GM18870 (cell line): ENCODE measurements at regions not wholly inside any gene's neighbourhood (a gene's known extent, or its start where the extent isn't known, plus 50 kb on each side); places are given as distances from the start of the nearest gene placed in this dataset.
"Not testable (repeated sequence)": the region's sequence is repeated elsewhere in the genome, so short reads cannot be mapped to it uniquely, and the experiment has no call there.

ENCODE experiments used
- ATAC-seq: cut with Tn5 transposase; IDR thresholded peaks from one replicate; pipeline ENCODE4 v1.9.1; 2021; ENCODE audit warnings: moderate library complexity; ENCODE audit not compliant: unreplicated experiment

DNA sequence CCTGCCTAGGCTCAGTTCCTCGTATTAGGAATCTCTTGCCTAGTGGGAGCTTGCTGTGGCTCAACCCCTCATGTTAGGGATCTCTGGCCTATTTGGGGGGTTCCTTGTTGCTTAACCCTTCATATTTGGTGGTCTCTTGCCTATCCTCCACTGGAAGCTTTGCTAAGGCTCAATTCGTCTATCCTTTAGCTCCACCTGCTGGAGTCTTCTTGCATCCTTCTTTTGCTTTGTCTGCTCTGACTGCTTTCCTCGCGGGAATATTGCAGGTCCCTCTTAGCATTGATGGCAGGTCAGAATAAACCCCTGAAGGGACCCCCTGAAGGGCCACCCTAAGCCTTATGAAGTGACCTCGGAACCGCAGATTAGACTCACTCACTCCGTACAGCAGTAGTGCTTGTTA, 203.0 kb upstream of the TBX18 start:
- ATAC-seq = no peak

DNA sequence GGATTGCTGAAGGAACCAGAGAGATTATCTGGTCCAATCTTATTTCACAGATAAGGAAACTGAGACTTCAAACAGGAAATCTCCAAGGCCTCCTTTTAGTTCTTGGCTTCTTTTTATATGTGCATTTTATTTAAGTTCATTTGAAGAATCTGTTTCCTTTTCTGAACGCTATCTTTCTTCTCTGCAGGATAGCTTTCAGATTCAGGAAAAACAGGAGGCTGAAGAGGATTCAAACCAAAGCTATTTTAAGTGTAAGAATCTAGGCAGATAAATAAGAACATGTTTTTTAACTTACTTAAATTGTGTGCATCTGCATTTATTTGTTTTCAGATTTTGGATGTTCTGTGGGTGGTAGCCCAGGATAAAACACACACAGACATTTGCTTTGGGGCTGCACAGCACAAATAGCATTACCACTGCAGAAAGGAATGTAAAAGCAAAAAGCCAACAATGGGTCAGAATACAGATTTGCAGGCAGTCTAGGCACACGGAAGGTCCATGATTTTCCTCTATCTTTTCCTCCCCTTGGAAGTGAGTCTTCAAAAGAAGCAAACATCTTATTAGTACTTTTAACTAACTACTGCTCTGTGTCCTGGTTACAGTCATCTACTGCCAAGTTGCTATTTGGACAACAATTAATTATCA, 188.8 kb upstream of the TBX18 start:
- ATAC-seq = no peak

DNA sequence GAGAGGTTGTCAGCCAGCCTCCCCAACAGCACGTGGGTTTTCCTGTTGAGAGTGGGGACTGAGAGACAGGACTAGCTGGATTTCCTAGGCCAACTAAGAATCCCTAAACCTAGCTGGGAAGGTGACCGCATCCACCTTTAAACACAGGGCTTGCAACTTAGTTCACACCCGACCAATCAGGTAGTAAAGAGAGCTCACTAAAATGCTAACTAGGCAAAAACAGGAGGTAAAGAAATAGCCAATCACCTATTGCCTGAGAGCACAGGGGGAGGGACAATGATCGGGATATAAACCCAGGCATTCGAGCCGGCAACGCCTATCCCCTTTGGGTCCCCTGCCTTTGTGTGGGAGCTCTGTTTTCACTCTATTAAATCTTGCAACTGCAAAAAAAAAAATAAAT, 180.5 kb upstream of the TBX18 start:
- not testable (repeated sequence) for ATAC-seq

DNA sequence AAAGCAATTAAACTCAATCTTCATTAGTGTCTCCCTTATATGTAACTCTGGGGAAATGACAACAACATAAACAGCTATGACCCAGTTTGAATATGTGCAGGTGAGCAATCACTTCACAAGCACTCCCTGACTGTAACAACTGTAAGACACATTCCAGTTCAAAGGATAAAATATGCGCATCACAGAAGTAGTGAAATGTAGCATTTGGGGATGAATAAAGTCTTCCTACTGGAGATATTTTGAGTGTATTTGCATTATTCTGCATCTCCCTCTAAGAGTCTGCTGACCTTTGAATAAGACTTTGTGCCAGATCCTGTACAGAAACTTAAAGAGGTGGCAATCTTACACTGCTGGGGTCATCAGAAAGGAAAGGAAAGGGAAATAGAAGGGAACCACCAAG, 179.5 kb upstream of the TBX18 start:
- ATAC-seq = no peak

DNA sequence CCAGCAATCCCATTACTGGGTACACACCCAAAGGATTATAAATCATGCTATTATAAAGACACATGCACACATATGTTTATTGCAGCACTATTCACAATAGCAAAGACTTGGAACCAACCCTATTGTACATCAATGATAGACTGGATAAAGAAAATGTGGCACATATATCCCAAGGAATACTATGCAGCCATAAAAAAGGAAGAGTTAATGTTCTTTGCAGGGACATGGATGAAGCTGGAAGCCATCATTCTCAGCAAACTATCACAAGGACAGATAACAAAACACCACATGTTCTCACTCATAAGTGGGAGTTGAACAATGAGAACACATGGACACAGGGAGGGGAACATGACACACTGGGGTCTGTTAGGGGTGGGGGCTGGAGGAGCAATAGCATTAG, 177.2 kb upstream of the TBX18 start:
- ATAC-seq = not testable (repeated sequence)

DNA sequence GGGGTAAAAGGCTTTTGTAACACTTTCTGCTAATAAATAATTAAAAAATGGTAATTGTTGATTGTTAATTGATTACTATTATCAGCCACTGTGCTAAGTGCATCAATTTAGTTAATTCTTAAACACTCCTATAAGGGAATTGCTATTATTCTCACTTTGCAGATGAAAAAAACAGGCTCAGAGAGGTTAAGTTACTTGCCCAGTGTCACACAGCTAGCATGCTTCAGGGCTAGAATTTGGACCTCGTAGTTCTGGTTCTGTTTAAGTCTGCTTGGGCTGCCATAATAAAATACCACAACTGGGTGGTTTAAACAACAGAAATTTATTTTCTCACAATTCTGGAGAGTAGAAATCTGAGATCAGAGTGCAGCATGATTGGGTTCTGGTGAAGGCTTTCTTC, 164.8 kb upstream of the TBX18 start:
- no peak for ATAC-seq

DNA sequence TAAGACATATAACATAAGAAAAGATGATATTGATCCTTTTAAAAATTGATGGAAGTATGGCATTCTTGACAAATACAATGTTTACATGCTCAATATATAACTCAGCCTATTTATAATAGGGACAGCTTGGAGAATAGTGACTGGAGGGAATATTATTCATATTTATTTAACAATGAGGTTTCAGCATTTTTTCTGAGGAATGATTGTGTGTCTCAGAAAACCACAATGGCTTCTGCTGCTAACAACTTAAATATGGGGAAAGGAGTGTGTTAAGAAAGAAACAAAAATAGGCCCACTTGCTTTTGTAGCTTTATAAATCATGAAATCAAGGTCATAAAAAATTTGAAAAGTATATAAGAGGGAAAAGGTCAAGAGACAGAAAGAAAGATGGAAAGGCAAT, 163.2 kb upstream of the TBX18 start:
- ATAC-seq = no peak

DNA sequence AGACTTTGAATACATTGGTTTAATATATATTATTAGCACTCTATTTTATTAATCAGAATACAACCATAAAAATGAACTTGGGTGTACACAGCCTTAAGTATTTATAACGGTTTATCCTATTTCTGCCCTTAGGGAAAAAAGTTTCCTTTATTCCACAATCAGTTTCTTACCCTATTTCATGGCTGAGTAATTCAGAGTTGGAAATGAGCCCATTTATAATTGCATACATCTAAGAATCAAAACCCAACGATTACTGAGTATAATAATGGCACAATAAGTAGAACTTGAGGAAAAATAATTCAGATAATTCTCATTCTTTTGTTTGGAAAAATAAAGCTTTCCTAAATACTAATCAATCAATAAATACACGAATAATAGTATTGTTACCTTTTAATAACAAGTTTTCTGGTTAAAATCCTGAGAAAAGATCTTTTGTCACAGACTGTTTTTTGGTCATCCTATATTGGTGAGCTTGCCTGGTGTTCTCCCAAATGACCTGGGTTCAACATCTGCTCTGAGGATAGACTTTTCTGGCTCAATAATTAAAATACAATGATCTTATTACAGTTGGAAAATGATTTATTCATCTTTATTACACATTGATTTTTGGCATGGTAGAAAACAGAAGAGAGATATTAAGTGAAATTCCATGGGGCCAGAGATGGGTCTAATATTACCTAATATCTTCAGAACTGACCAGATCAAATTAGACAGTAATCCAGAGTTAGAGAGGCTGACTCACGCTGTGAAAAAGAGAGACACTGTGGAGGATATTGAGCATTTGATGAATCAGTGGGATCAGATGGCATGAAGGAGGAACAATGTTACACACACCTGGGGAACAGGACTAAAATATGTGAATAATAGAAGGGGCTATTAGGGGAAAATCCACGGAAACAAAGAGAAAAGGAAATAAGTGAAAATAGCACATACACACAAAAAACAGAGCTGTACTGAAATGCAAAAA, 162.1 kb upstream of the TBX18 start:
- ATAC-seq = no peak

DNA sequence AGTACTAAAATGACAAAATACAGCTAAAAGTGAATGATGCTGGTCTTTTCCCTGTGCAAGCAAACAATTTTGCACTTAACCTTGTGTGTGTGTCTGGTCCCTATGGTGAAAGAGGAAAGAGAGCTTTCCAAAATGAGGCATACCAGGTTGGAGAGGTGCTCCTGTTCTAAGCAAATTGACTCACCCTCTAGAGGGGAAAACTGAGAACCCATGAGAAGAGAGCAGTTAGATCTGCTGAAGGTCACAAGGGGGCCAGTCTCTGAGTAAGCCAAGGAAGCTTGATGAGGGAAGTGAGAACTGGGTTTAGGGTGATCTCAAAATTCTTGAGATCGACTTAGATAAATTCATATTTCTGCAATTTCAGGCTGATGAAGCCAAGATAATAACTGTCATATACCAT, 157.5 kb upstream of the TBX18 start:
- ATAC-seq = no peak

DNA sequence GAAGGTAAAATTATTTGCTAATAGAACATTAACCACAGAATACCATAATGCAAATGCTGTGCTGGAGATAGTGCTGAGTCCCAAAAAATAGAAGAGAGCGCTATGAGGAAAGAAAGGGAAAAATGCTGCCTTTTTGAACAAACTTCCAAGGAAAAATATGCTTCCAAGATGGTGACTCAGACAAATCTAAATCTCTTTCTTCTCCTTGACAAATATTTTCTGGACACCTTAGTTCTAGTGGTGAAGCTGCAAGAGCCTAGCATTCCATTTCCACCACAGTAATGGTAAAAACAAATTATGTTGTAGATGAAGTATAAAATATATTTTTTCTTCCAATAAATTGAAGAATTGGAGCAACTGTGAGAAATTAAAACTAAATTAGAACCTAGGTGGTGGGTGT, 155.6 kb upstream of the TBX18 start:
- no peak for ATAC-seq

DNA sequence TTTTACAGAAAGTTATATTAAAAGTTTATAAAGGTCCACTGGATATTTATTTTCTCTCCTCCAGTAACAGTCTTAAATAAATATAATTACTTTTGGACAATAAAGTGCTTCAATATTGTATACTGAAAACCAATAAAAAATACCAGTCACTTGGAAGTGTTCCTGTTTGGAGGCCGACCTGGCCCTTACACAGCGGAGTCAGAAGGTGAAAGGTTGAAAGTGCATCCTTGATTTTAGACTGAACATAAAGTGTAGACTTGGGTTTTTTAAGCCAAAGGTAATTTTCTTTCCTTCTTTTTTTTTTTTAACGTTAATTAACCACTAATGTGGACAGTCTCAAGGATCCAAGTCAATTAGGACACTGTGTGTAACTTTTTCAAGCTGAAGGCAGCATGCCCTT, 152.3 kb upstream of the TBX18 start:
- ATAC-seq = no peak

DNA sequence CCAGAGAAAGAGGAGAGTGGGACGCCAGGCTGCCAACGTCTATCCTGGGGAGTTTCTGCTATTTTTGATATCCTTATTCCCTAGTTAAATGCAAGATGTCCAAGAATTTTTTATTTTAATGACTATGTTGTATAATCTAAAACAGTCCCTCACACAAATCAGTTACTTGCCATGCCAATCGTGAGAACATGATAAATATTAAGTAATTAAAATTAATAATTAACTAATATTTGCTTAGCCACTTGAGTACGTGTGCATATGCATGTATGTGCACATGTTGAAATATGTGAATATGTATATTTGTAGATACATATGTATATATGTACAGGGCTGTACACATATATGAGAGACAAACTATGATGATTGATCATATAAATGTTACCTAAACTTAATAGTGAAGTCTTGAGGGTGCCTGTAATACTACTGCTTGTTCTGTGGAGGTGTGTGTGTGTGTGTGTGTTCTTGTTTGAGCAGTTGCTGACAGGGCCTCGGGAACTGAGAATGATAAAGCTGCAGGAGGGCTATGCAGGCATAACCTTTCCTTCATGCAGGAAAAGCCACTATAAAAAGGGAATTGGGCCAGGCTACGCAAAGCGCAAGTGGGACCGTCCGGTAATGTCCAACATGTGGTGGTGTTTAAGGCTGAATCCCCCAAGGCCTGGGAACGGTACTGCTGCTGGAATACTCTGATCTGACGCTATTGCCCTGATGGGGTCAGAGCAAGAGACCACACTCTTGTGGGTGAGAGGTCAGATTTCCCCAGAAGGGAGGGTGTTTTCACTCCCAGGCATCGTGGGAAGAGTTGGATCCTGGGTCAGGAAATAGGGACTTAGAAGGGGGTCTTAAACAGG, 148.3 kb upstream of the TBX18 start:
- no peak for ATAC-seq

DNA sequence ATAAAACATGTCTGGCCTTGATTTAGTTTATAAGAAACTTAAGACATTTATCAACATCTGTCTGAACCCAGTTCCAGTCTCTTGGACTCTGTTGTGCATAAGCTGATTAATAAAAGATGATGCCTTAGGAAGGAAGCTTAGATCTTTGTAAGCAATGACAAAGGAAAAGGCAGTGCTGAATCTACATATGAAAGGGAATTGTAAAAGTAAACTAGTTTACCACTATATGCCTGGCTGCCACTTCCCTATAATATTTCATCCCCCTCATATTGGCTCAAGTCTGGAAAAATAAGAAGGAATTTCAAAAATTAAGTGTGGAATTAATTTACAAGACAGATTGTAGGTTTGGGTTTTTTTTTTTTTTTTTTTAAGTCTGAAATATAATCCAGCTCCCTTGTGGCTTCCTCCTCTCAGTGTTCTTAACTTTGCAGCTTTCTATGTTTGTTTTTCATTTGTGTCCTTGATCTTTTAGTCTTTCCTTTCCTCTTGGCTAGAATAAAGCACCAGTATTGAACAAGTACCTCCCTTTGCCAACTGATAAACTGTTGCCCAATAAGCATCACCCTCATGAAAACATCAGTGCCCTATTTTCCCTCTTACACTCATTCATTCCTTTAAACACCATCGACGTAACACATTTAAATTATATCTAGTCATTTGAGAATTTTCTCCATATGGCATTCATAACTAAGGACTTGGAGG, 146.7 kb upstream of the TBX18 start:
- no peak for ATAC-seq

DNA sequence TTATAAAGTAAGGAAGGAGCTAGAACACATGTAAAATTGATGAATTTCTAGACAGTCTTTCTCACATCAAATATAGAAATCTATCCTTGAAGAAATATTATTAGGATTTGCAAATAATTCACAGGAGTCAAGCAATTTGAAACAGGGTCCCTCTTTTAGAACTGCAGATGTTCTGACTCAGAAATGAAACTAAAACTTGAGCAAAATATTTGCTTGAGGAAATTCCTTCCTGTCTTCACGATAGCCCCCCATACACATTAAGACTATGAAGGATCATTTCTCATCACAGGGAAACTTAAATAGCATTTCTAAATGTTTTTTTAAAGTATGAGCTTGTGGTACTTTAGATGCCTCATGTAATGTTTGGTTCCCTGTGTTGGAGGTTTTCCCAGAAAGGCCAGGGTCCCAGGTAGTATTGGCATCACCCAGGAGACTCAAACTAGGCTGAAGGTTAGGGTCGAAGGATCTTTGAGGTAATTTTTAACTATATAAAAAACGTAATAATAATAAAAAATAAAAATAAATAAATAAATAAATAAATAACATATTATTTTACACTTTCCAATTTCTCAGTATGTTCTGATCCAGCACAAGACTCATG, 144.0 kb upstream of the TBX18 start:
- no peak for ATAC-seq

DNA sequence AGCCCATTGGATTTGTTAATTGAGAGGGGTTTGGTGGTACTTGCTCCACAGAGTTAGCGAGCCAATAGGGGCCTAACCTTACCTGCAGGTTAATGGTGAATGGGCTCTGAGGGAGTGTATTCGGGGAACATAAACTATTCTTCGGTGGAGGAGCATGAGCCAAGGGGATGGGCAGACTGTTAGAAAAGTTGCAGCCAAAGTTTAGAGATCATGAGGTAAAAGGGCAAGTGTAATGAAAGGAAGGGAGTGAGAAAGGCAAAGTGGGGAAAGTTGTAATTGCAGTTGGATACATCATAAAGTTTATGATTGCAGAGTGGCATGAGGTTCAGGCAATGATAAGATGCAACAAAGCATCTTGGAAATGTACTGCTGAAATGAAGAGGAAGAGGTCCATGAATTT, 142.1 kb upstream of the TBX18 start:
- ATAC-seq = no peak

DNA sequence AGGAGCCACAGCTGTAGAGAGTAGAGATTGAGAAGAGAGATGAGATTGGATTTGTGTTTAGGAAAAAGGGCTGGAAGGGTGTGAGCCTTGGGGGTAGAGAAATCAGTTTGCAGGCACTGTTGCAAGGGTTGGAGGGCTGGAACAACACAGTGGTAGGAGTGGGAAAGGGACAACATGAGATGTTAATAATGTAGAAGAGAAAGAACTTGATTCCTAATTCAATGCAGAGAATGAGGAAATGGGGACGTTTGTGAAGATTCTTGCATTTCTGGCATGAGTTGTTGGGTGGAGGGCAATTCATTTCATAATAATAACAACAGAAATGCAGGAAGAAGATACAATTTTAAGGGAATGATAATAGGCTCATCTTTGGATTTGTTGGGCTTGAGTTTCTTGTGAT, 141.4 kb upstream of the TBX18 start:
- no peak for ATAC-seq

DNA sequence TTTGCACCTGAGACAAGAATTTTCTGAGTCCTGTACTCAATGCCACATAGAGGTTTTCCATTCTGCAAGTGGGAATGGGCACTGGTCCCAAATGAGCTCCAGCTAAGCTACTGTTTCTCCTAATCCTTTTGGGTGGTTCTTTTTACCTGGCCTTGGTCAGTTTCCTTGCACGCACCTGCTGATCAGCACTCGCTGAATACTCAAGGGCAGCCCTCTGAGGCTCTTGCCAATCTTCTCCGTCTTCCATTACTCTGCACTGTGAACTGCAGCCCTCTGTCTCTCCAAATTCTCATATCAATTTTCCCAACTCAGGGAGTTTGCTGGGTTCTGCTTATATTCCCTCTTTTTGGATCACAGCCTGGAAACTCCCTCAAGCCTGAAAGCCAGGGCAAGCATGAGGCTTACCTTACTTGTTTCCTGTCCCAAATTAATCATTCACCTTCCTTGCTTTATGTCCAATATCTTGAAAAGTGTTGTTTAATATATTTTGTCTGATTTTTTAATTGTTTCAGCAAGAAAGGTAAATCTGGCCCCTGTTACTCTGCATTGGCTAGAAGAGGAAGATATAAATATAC, 138.0 kb upstream of the TBX18 start:
- no peak for ATAC-seq

DNA sequence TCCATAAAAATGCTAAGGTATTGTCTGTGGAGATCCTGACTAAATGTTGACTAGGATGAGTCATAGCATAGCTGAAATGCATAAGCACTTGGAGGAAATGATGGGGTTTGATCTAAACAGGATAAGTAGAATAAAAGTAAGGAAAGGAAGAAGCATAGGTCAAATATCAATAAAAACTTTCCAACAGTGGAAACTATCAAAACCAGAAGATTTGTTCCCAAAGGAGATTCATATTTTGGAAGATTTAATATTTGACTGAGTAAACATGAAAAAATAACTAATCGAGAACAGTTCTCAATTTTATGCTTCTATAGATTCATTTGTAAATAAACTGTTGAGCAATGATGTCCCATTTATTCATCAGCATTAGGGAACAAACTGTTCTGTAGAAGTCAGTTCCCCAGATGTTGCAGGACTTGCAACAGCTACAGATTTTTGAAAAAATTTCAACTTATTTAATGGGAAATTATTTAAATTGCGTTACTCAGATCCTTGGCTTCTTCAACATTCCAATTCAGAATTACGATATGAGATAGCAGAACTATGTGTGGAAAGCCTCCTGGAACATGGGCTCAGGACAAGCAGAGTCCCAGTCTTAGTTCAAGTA, 133.7 kb upstream of the TBX18 start:
- no peak for ATAC-seq

DNA sequence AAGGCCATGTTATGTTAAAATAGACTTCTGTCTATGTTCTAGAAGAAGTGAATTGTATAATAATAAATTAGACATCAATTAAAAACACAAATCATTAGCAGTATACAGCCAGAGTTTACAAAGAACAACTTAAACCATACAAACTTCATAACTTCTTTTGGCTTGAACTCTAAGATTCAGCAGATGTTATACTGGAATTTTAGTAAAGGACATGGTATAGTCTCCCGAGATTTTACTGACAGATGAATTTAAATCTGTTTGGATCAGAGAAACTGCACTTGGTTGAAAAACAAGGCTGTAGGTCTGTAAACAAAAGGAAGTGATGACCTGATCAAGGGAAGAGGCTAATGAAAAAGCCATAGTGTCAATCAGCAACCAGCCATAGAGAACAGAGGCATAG, 132.6 kb upstream of the TBX18 start:
- no peak for ATAC-seq

DNA sequence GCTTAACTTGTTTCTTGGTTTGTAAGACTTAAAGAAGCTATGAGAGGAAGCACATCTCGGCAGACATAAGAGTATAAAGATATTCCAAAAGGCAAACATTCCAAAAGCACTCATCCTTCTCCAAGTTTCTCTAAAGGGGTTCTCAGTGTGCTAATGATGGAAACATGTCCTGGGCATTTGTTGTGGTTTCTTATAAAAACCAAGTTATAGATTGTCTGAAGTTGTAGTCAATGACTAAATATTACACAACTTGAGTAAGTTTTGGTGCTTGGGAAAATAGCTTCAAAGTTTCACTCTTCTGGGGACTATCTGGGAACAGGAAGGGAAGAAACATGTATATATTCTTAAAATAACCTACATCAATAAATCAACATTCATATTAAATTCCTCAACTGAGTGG, 128.3 kb upstream of the TBX18 start:
- ATAC-seq = no peak
